ENCODE measurements at regions not wholly inside any gene's neighbourhood (a gene's known extent, or its start where the extent isn't known, plus 50 kb on each side); places are given as distances from the start of the nearest gene placed in this dataset.

- DNase-seq, result no peak
Observed at GRCh38 chr7:85630904-85631600, 444.2 kb upstream of the SEMA3D start.

GRCh38 chr7:85627791-85628586, 441.1 kb upstream of the SEMA3D start:
- DNase-seq, result no peak

GRCh38 chr7:85622059-85622458, 435.2 kb upstream of the SEMA3D start:
- no peak for DNase-seq

- DNase-seq, result no peak
Observed at GRCh38 chr7:85620936-85621685, 434.3 kb upstream of the SEMA3D start.

- no peak for DNase-seq
Observed at GRCh38 chr7:85619236-85619635, 432.4 kb upstream of the SEMA3D start.

- DNase-seq, result no peak
Observed at GRCh38 chr7:85614684-85615083, 427.8 kb upstream of the SEMA3D start.

- DNase-seq, result no peak
Observed at GRCh38 chr7:85612514-85612913, 425.7 kb upstream of the SEMA3D start.

- DNase-seq, result no peak
Observed at GRCh38 chr7:85608804-85609203, 421.9 kb upstream of the SEMA3D start.

GRCh38 chr7:85602196-85602595, 415.3 kb upstream of the SEMA3D start:
- no peak for DNase-seq

- no peak for DNase-seq
Observed at GRCh38 chr7:85600395-85600794, 413.5 kb upstream of the SEMA3D start.

GRCh38 chr7:85596827-85597226, 410.0 kb upstream of the SEMA3D start:
- DNase-seq, result no peak

- no peak for DNase-seq
Observed at GRCh38 chr7:85595750-85596178, 408.9 kb upstream of the SEMA3D start.

GRCh38 chr7:85593355-85593754, 406.5 kb upstream of the SEMA3D start:
- DNase-seq, result no peak

- DNase-seq, result no peak
Observed at GRCh38 chr7:85587785-85588184, 400.9 kb upstream of the SEMA3D start.

- no peak for DNase-seq
Observed at GRCh38 chr7:85586091-85586490, 399.2 kb upstream of the SEMA3D start.

GRCh38 chr7:85583131-85583953, 396.5 kb upstream of the SEMA3D start:
- no peak for DNase-seq

- no peak for DNase-seq
Observed at GRCh38 chr7:85573844-85574243, 387.0 kb upstream of the SEMA3D start.

- no peak for DNase-seq
Observed at GRCh38 chr7:85573346-85573745, 386.5 kb upstream of the SEMA3D start.

- DNase-seq, result no peak
Observed at GRCh38 chr7:85570898-85571297, 384.0 kb upstream of the SEMA3D start.

GRCh38 chr7:85567983-85568382, 381.1 kb upstream of the SEMA3D start:
- DNase-seq, result no peak

- DNase-seq, result no peak
Observed at GRCh38 chr7:85566095-85566794, 379.4 kb upstream of the SEMA3D start.

- no peak for DNase-seq
Observed at GRCh38 chr7:85565276-85565675, 378.4 kb upstream of the SEMA3D start.
